ENCODE measurements at regions not wholly inside any gene's neighbourhood (a gene's known extent, or its start where the extent isn't known, plus 50 kb on each side); places are given as distances from the start of the nearest gene placed in this dataset.

DNA sequence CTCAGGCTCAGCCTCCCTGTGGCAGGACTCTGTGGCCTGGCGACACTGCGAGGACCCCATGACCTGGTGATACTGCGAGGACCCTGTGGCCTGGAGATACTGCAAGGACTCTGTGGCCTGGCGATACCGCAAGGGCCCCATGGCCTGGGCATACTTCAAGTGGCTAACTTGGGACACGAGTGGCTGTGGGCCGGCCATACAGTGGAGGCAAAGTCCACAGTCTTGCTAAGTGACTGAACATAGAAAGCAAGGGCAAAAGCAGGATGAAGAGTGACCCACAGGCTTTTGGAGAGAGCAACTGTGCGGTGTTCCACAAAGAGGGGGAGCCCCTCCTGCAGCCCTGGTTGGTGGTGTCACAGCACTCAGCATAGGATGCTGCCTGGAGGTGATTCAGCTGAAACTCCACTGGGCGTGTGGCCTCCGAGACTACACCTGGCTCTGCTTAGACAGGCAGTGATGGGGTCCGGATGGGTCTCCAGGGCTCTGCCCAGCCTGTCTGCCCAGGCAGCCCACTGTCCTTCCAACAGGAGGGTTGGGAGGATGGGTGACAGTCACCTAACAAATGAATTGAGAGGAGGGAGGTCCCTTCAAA lies 691.0 kb upstream of the HS6ST1 start:
- no peaks in the 10 kb centered on the region for H3K36me3 ChIP-seq

DNA sequence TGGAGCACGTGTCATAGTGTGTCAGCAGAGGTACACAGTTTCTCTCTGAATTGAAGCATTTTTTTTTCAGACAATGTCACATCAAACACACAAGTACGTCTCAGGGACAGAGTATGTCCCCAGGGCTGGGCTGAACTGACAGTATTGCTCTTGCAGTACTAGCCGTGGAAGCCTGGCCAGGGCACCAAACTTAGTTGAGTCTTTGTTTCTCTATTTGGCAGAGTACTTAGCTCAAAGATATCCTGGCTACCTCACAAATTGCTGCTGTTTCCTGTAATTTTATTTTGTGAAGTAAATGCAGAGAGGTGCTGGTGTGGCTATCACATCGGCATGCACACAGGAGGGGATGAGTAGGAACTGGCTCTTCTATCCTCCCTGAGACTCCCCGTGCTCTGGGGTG lies 691.6 kb upstream of the HS6ST1 start:
- Histone ChIP-seq H3K9me3 (no peaks in the 10 kb centered on the region), H3K27me3 (no peaks in the 10 kb centered on the region), H3K27ac (no peak overlapping the region), H3K4me1 (ENCODE audit: control insufficient read depth in 1 of 2, insufficient read depth in 1 of 2, low read depth in 1 of 2, low read length in 1 of 2) (no peaks in the 10 kb centered on the region), H3K4me3 (ENCODE audit: low read depth in 1 of 2, low read length in 1 of 2) (no peak overlapping the region), H3K36me3 (no peaks in the 10 kb centered on the region)
- TF ChIP-seq, protein P1, sequence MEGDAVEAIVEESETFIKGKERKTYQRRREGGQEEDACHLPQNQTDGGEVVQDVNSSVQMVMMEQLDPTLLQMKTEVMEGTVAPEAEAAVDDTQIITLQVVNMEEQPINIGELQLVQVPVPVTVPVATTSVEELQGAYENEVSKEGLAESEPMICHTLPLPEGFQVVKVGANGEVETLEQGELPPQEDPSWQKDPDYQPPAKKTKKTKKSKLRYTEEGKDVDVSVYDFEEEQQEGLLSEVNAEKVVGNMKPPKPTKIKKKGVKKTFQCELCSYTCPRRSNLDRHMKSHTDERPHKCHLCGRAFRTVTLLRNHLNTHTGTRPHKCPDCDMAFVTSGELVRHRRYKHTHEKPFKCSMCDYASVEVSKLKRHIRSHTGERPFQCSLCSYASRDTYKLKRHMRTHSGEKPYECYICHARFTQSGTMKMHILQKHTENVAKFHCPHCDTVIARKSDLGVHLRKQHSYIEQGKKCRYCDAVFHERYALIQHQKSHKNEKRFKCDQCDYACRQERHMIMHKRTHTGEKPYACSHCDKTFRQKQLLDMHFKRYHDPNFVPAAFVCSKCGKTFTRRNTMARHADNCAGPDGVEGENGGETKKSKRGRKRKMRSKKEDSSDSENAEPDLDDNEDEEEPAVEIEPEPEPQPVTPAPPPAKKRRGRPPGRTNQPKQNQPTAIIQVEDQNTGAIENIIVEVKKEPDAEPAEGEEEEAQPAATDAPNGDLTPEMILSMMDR (IDR thresholded peaks at IDR 0.05): no peak

More for the DNA sequence above, 691.0 kb upstream of the HS6ST1 start:
- H3K4me1 ChIP-seq (ENCODE audit: control insufficient read depth in 1 of 2, insufficient read depth in 1 of 2, low read depth in 1 of 2, low read length in 1 of 2): no peaks in the 10 kb centered on the region
- H3K9me3 ChIP-seq: no peaks in the 10 kb centered on the region
- H3K4me3 ChIP-seq (ENCODE audit: low read depth in 1 of 2, low read length in 1 of 2): no peak overlapping the region
- no peak overlapping the region for H3K27ac ChIP-seq
- no peaks in the 10 kb centered on the region for H3K27me3 ChIP-seq
- TF ChIP-seq, protein P1 (IDR thresholded peaks at IDR 0.05): no peak

DNA sequence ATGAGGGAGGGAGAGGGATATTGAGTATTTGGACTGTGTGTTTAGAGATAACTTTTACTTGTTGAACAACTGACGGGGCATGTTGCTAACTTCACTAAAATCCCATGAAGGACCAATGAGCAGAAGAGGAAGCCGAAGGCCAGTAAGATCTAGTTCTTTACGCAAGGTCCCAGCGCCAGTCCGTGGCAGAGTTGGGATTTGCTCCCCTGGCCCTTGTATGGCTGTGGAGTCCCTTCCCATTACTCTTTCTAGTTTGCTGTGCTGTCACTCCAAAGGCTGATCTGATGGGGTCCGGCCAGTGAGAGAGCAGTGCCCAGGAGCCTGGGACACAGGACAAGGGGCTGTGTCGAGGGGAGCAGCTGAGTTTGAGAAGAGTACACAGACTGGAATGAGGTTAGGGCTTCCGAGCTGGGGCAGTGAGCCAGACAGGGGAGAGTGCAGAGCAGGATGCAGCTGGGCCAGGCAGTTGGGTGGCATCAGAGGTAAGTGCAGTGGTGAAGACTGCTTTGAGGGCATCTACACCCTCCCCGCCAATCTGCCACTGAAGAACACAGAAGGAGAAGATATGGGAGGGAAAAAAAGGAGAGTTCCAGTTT lies 692.9 kb upstream of the HS6ST1 start:
- Histone ChIP-seq H3K36me3 (no peaks in the 10 kb centered on the region), H3K27ac (no peak overlapping the region), H3K4me3 (ENCODE audit: low read depth in 1 of 2, low read length in 1 of 2) (no peak overlapping the region), H3K4me1 (ENCODE audit: control insufficient read depth in 1 of 2, insufficient read depth in 1 of 2, low read depth in 1 of 2, low read length in 1 of 2) (no peaks in the 10 kb centered on the region), H3K27me3 (no peaks in the 10 kb centered on the region), H3K9me3 (no peaks in the 10 kb centered on the region)
- TF ChIP-seq, protein P1 (IDR thresholded peaks at IDR 0.05): no peak

DNA sequence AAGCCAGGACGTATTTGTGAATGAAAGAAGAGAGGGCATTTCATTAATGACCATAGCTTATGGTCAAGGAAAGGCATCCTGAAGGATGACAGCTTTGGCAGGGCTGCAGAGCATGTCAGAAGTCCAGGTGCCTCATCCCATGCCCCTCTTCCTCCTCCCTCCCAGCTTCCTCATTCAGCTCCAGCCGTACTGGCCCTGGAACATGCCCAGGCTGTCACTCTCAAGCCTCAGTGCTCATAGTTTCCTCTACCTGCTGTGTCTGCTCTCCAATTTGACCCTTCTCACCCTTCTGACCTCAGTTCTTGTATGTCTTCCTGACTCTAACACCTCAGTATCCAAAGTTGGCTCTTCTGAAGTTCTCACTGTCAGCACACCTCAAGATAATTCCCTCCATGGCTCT lies 695.8 kb upstream of the HS6ST1 start:
- no peaks in the 10 kb centered on the region for H3K4me1 ChIP-seq (ENCODE audit: control insufficient read depth in 1 of 2, insufficient read depth in 1 of 2, low read depth in 1 of 2, low read length in 1 of 2)
- H3K27me3 ChIP-seq: no peaks in the 10 kb centered on the region
- no peaks in the 10 kb centered on the region for H3K9me3 ChIP-seq
- H3K4me3 ChIP-seq (ENCODE audit: low read depth in 1 of 2, low read length in 1 of 2): no peak overlapping the region
- TF ChIP-seq, protein P1 (IDR thresholded peaks at IDR 0.05): no peak
- H3K36me3 ChIP-seq: no peaks in the 10 kb centered on the region
- H3K27ac ChIP-seq: no peak overlapping the region

DNA sequence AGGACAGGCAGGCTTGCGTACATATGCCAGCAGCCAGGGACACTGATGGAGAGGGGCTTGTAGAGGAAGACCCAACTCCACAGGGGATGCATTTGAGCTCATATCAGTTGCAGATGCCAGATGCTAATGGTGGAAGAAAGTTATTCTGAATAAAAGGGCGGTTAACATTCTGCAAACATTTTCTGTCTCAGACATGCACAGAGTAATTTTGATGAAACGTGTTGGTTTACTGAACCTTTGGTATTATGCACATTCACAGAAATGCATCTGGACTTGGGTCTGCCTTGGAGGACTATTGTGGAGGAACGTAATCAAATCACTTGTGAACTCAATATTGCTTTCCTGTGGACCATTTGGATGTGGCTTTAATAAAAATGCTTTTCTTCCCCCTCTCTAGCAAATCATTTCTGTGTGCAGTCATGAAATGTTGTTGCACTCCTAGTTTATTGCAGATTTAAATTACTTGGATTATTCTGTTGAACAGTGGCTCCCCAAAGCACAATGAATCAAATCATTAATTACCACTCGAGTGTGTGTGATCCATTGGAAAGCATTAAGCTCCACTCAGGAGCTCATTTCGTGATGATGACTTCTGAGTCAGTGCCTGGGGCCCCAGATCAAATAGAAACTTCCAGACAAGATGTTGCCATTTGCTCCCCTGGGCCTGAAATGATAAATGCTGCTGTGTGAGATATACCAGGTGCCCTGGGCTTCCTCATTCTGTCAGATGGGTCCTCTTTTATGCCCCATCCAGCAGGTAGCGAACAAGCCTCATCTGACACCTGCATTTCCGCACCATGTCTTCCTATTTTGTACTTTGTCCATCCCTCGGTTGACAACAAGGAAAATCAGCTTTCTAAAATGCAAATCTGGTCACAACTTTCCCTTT lies 697.0 kb upstream of the HS6ST1 start:
- H3K4me1 ChIP-seq (ENCODE audit: control insufficient read depth in 1 of 2, insufficient read depth in 1 of 2, low read depth in 1 of 2, low read length in 1 of 2): no peaks in the 10 kb centered on the region
- H3K4me3 ChIP-seq (ENCODE audit: low read depth in 1 of 2, low read length in 1 of 2): no peak overlapping the region
- TF ChIP-seq, protein P1 (IDR thresholded peaks at IDR 0.05): no peak
- no peaks in the 10 kb centered on the region for H3K36me3 ChIP-seq
- no peak overlapping the region for H3K27ac ChIP-seq
- no peaks in the 10 kb centered on the region for H3K27me3 ChIP-seq
- no peaks in the 10 kb centered on the region for H3K9me3 ChIP-seq
